ENCODE measurements at regions not wholly inside any gene's neighbourhood (a gene's known extent, or its start where the extent isn't known, plus 50 kb on each side); places are given as distances from the start of the nearest gene placed in this dataset.

- H3K4me3 ChIP-seq, result no peak overlapping the region
- H3K27me3 ChIP-seq (ENCODE audit: insufficient read depth in 3 of 3, low read length in 2 of 3), result no peaks in the 10 kb centered on the region
- no peaks in the 10 kb centered on the region for H3K9me3 ChIP-seq
- no peaks in the 10 kb centered on the region for H3K36me3 ChIP-seq (ENCODE audit: insufficient read depth in 1 of 2, low read depth in 1 of 2)
- no peak for TF ChIP-seq CTCF (IDR thresholded peaks at IDR 0.05)
- intact Hi-C loops (cut with DNase I), result loop anchor here (5.0 kb wide), 4 partner anchors 66 to 139 kb away; partner anchors contain the start of gene GPC1 (in 1 of the 2)
- peaks cover 64% of the 10 kb centered on the region for H3K4me1 ChIP-seq
- ATAC-seq, result no peak
- 74 to 76% (median 75%) methylated on average over 21 to 22 of the region's 22 CpGs for WGBS, 3 donors
- no peak for DNase-seq
- H3K27ac ChIP-seq, result peak overlapping the region; percentile 94
These were observed 64.1 kb upstream of the GPC1 start for GRCh38 chr2:240371129-240372000.

- WGBS, 3 donors, result 71 to 89% (median 79%) methylated on average over 4 to 5 of the region's 5 CpGs
- Histone ChIP-seq H3K27ac (no peak overlapping the region), H3K4me1 (peaks cover 64% of the 10 kb centered on the region), H3K27me3 (ENCODE audit: insufficient read depth in 3 of 3, low read length in 2 of 3) (no peaks in the 10 kb centered on the region), H3K9me3 (no peaks in the 10 kb centered on the region), H3K36me3 (ENCODE audit: insufficient read depth in 1 of 2, low read depth in 1 of 2) (no peaks in the 10 kb centered on the region), H3K4me3 (no peak overlapping the region)
- TF ChIP-seq CTCF (IDR thresholded peaks at IDR 0.05), result no peak
- DNase-seq, result no peak
- ATAC-seq, result no peak
- intact Hi-C loops (cut with DNase I), result loop anchor here (5.0 kb wide), 4 partner anchors 65 to 140 kb away; partner anchors contain the start of gene GPC1 (in 1 of the 2)
These were observed 63.4 kb upstream of the GPC1 start for GRCh38 chr2:240372101-240372500.

GRCh38 chr2:240373289-240373885 is 62.1 kb upstream of the GPC1 start:
- H3K27me3 ChIP-seq (ENCODE audit: insufficient read depth in 3 of 3, low read length in 2 of 3), result no peaks in the 10 kb centered on the region
- intact Hi-C loops (cut with DNase I), result loop anchor here (5.0 kb wide), 4 partner anchors 64 to 141 kb away; partner anchors contain the start of gene GPC1 (in 1 of the 2)
- H3K9me3 ChIP-seq, result no peaks in the 10 kb centered on the region
- H3K36me3 ChIP-seq (ENCODE audit: insufficient read depth in 1 of 2, low read depth in 1 of 2), result no peaks in the 10 kb centered on the region
- no peak for DNase-seq
- WGBS, 3 donors, result 92 to 94% (median 92%) methylated on average over 20 of the region's 20 CpGs
- TF ChIP-seq CTCF (IDR thresholded peaks at IDR 0.05), result no peak
- H3K4me1 ChIP-seq, result peaks cover 57% of the 10 kb centered on the region
- no peak overlapping the region for H3K4me3 ChIP-seq
- H3K27ac ChIP-seq, result peak overlapping the region; percentile 85
- ATAC-seq, result no peak

DNA sequence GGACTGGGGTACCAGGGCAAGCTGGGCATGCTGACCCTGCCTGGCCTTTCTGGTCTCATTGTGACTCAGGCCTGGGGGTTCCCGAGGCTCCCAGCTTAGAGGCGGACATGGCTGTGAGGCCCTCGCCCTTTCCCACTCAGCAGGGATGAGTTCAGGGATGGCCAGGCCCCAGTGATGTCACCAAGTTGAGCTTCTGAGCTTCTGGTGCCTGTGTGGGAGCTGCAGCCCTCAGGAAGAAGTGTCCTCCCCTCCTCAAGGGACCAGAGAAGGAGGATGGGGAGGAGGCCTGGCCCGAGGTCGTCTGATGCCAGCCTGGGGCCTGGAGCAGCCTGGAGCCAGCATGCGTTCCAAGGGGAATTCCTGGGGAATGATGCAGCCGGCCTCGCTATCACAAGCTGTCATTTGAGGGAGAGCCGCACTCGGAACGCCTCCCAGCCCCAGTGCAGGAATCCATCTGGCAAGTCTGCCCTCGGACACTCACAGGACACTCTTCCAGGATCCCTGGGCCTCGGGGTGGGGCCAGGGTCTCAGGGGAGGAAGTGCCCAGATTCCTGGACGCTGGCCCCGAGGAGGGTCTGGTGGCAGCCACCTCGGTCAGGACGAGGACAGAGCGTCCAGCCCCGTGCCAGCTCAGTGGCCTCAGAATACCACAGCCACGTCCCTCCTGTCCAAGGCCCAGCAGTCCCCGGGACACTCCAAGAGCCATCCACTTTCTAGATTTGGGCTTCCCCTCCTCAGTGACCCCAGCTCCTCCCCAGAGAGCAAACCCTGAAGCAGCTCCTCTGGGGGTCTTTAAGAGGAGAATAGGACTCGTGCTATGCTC is 61.2 kb upstream of the GPC1 start:
- ATAC-seq (peak; percentile 70 to 78 (median 74)), DNase-seq (peak; percentile 78 to 92)
- H3K27me3 ChIP-seq (ENCODE audit: insufficient read depth in 3 of 3, low read length in 2 of 3), result no peaks in the 10 kb centered on the region
- no peaks in the 10 kb centered on the region for H3K36me3 ChIP-seq (ENCODE audit: insufficient read depth in 1 of 2, low read depth in 1 of 2)
- H3K4me1 ChIP-seq, result peaks cover 49% of the 10 kb centered on the region
- TF ChIP-seq CTCF (IDR thresholded peaks at IDR 0.05), result no peak
- H3K4me3 ChIP-seq, result no peak overlapping the region
- H3K9me3 ChIP-seq, result no peaks in the 10 kb centered on the region
- 22 to 26% (median 24%) methylated on average over 22 of the region's 22 CpGs for WGBS, 3 donors
- peak overlapping the region; percentile 85 for H3K27ac ChIP-seq
- intact Hi-C loops (cut with DNase I), result loop anchor here (5.0 kb wide), 4 partner anchors 63 to 142 kb away; partner anchors contain the start of gene GPC1 (in 1 of the 2)
